ENCODE measurements at regions not wholly inside any gene's neighbourhood (a gene's known extent, or its start where the extent isn't known, plus 50 kb on each side); places are given as distances from the start of the nearest gene placed in this dataset.

DNA sequence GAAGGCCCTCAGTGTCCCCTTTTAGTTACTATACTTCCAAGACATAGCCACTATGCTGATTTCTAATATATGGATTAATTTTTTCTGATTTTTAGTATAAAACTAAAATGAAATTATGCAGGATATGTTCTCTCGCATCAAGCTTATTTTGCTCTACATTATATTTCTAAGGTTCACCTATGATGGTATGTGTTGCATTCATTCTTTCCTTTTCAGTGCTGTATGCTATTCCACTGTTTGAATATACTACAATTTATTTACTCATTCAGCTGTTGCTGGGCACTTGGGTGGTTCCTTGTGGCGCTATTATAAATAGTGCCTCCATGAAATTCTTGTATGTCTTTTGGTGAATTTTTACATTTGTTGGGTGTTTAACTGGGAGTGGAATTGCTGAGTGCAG is 230.3 kb downstream of the ATG4C start:
- TF ChIP-seq, protein P1, sequence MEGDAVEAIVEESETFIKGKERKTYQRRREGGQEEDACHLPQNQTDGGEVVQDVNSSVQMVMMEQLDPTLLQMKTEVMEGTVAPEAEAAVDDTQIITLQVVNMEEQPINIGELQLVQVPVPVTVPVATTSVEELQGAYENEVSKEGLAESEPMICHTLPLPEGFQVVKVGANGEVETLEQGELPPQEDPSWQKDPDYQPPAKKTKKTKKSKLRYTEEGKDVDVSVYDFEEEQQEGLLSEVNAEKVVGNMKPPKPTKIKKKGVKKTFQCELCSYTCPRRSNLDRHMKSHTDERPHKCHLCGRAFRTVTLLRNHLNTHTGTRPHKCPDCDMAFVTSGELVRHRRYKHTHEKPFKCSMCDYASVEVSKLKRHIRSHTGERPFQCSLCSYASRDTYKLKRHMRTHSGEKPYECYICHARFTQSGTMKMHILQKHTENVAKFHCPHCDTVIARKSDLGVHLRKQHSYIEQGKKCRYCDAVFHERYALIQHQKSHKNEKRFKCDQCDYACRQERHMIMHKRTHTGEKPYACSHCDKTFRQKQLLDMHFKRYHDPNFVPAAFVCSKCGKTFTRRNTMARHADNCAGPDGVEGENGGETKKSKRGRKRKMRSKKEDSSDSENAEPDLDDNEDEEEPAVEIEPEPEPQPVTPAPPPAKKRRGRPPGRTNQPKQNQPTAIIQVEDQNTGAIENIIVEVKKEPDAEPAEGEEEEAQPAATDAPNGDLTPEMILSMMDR (conservative IDR thresholded peaks at IDR 0.05; ENCODE audit: low read depth, low read length), result no peak
- TF ChIP-seq EZH2 (IDR thresholded peaks at IDR 0.05; ENCODE audit: borderline replicate concordance, low read depth, low read length, poor library complexity, severe bottlenecking), result no peak

Data from A673 (cell line).